Adrenal gland (tissue), 9 donors: ENCODE measurements at regions not wholly inside any gene's neighbourhood (a gene's known extent, or its start where the extent isn't known, plus 50 kb on each side); places are given as distances from the start of the nearest gene placed in this dataset.
A peak's percentile ranks its signal among the peaks of the same experiment; 100 is the strongest.
"Not testable (repeated sequence)": the region's sequence is repeated elsewhere in the genome, so short reads cannot be mapped to it uniquely, and the experiment has no call there.

Experiments used
- DNase-seq, 7 donors: peaks; one replicate each; pipeline ENCODE4 v3.0.0-alpha.2; 2019 to 2020
- H3K27ac ChIP-seq, 5 donors: fragments of 200-600 bp; sonication (generic) in 4 of 5; 1 replicate in 3 of 5; 2 replicates in 2 of 5; pipeline versions ENCODE4 v1.5.1 to v1.8.0; 2016 to 2020; ENCODE audit warnings: mild to moderate bottlenecking in 1 of 5
- H3K27me3 ChIP-seq: fragments of 200-600 bp; 2 replicates; pipeline ENCODE4 v1.8.0; 2021
- H3K36me3 ChIP-seq, 2 donors: fragments of 200-600 bp; replicated peaks in 1 of 2; 1 replicate in 1 of 2; 2 replicates in 1 of 2; pipeline versions ENCODE4 v1.5.1 to v1.8.0; 2018 to 2022
- H3K4me1 ChIP-seq, 2 donors: fragments of 200-600 bp; replicated peaks in 1 of 2; 1 replicate in 1 of 2; 2 replicates in 1 of 2; pipeline versions ENCODE4 v1.5.1 to v1.8.0; 2018 to 2021
- H3K4me3 ChIP-seq, 4 donors: fragments of 200-600 bp; sonication (generic) in 3 of 4; one replicate each; pipeline ENCODE4 v1.5.1; 2016 to 2018
- H3K9me3 ChIP-seq, 3 donors: fragments of 200-600 bp; sonication (generic) in 1 of 3; replicated peaks in 1 of 3; 1 replicate in 2 of 3; 2 replicates in 1 of 3; pipeline versions ENCODE4 v1.5.1 to v1.8.0; 2016 to 2021
- POLR2A ChIP-seq, 2 donors: fragments of 450-650 bp; IDR thresholded peaks; one replicate each; pipeline ENCODE4 v1.6.1; 2017; ENCODE audit warnings: antibody characterized with exemption in 2 of 2, mild to moderate bottlenecking in 2 of 2, moderate library complexity in 1 of 2
- WGBS, 4 donors: extraction: QIAGEN DNeasy Blood & Tissue Kit in 2 of 4; methylation state at CpG; one replicate each; pipeline versions ENCODE4 v1.1.5 to v1.1.7; 2013 to 2017; 5-methylcytosine and 5-hydroxymethylcytosine counted together
- intact Hi-C, 2 donors: fragments of 100-400 bp; cut with DNase I; formaldehyde crosslinking; loops; one replicate each; pipeline versions ENCODE4 v1.14.1 to v1.15.0; 2022 to 2023
- TF ChIP-seq, protein P1 (sequence below), 6 experiments: fragments of 450-650 bp in 4 of 6; fragments of 200-600 bp in 2 of 6; sonication (generic) in 1 of 6; IDR thresholded peaks; 1 replicate in 5 of 6; 2 replicates in 1 of 6; pipeline versions ENCODE4 v1.5.1 to v1.8.0; 2016 to 2021; ENCODE audit warnings: antibody characterized with exemption in 6 of 6, mild to moderate bottlenecking in 2 of 6, moderate library complexity in 1 of 6
- donor health status: healthy with polysubstance abuse.
- donor health status: Bipolar disorder and iron deficiency.
- donor health status: DM: yes; HTN: yes; CAD: no.
- donor health status: DM: no; HTN: no; CAD: no.
- donor health status: DM: no; HTN: no; CAD: no.

DNA sequence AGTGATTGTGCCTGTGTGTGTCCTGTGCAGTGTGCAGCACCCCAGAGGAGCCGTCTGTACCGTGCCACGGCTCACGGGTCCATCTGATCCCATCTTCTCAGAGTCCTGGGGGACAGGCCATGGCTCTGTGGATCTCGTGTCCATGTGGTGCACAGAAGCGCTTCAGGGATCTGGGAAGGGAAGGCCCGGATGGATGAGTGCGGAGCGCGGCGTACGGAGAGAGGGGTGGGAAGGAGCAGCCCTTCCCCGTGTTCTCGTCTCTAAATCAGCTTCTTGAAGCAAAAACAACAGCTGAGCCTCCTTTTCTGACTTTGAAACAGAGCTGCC, 208.4 kb downstream of the LAT start:
- peak in 3 of 7 donors; percentile 4 to 25 (median 12) for DNase-seq
- H3K27me3 ChIP-seq, H3K4me1 ChIP-seq, H3K4me3 ChIP-seq, intact Hi-C loops, H3K36me3 ChIP-seq, H3K27ac ChIP-seq, H3K9me3 ChIP-seq: not testable (repeated sequence)
- WGBS, 4 donors: 92 to 97% (median 95%) methylated on average over 10 to 14 of the region's 14 CpGs

DNA sequence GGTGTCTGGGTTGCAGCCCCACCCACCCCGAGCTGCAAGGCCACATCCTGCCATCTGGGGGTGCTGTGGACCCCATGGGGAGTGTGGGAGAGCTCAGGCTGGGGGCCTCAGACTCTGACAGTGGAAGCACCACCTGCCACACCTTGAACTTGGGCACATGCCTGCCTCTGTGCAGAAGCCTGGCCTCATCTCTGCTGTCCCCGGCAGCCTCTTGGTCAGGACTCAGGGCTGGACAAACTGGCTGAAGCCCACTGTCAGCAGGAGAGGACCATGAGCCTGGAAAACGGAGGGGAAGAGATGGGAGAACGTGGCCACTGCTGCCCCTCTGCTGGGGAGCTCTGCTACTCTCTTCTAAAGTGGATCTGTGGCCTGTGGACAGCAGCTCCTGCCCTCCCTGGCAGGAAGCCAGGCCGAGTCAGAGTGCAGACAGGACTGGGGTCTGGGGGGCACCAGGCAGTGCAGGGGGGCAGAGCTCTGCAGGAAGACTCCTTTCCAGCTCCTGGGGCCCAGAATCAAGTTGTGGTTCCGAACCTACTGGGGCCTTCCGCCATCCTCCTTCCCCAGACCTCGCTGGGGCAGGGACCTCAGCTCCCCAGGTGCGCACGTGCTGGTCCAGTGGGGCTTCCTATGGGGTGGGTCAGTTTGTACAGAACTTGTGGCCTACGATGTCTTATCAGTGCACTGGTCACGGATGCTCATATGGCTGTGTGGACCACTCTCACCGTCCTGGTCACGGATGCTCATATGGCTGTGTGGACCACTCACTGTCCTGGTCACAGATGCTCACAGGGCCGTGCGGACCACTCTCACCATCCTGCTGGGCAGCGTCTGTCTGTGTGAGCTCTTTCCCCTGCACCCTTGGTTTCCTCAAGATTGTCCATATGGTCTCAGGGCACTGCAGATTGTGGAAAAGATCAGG, 207.7 kb downstream of the LAT start:
- DNase-seq: peak in 3 of 7 donors; percentile 21 to 51 (median 25)
- no peak overlapping the region for H3K27ac ChIP-seq
- no peaks in the 10 kb centered on the region for H3K36me3 ChIP-seq
- H3K4me1 ChIP-seq: no peaks in the 10 kb centered on the region
- TF ChIP-seq, protein P1, sequence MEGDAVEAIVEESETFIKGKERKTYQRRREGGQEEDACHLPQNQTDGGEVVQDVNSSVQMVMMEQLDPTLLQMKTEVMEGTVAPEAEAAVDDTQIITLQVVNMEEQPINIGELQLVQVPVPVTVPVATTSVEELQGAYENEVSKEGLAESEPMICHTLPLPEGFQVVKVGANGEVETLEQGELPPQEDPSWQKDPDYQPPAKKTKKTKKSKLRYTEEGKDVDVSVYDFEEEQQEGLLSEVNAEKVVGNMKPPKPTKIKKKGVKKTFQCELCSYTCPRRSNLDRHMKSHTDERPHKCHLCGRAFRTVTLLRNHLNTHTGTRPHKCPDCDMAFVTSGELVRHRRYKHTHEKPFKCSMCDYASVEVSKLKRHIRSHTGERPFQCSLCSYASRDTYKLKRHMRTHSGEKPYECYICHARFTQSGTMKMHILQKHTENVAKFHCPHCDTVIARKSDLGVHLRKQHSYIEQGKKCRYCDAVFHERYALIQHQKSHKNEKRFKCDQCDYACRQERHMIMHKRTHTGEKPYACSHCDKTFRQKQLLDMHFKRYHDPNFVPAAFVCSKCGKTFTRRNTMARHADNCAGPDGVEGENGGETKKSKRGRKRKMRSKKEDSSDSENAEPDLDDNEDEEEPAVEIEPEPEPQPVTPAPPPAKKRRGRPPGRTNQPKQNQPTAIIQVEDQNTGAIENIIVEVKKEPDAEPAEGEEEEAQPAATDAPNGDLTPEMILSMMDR (IDR thresholded peaks at IDR 0.05): no peak
- TF ChIP-seq POLR2A (IDR thresholded peaks at IDR 0.05): no peak
- no peaks in the 10 kb centered on the region for H3K27me3 ChIP-seq
- H3K4me3 ChIP-seq: no peak overlapping the region
- 78 to 89% (median 83%) methylated on average over 3 to 17 of the region's 17 CpGs for WGBS, 4 donors
- intact Hi-C loops: no loop called here
- H3K9me3 ChIP-seq: no peaks in the 10 kb centered on the region

- peak in 3 of 7 donors; percentile 5 to 43 (median 16) for DNase-seq
- peak overlapping the region in 1 of 5 donors; percentile 26 for H3K27ac ChIP-seq
- WGBS, 4 donors: 63 to 70% (median 68%) methylated on average over 4 to 12 of the region's 12 CpGs
- intact Hi-C loops, H3K9me3 ChIP-seq, H3K27me3 ChIP-seq, H3K4me3 ChIP-seq, H3K4me1 ChIP-seq, H3K36me3 ChIP-seq: not testable (repeated sequence)
Measured at GRCh38 chr16:29191636-29192180, 206.9 kb downstream of the LAT start.

- peak in 3 of 7 donors; percentile 18 to 69 (median 18) for DNase-seq
- H3K27ac ChIP-seq: peak overlapping the region in 1 of 5 donors; percentile 26
- H3K9me3 ChIP-seq, H3K4me3 ChIP-seq, intact Hi-C loops, H3K27me3 ChIP-seq, H3K4me1 ChIP-seq, H3K36me3 ChIP-seq: not testable (repeated sequence)
- 84 to 100% (median 88%) methylated on average over 2 to 19 of the region's 19 CpGs for WGBS, 4 donors
Measured at GRCh38 chr16:29190553-29191431, 205.9 kb downstream of the LAT start.

- H3K27ac ChIP-seq: not testable (repeated sequence)
- WGBS, 4 donors: 91 to 93% (median 91%) methylated on average over 5 to 9 of the region's 9 CpGs; no CpG with 5 or more reads in 1 of the 4 donors
Measured at GRCh38 chr16:29188806-29189205, 204.0 kb downstream of the LAT start.

GRCh38 chr16:29186306-29187220, 201.7 kb downstream of the LAT start:
- WGBS, 4 donors: 87 to 94% (median 91%) methylated on average over 25 to 35 of the region's 35 CpGs
- H3K27me3 ChIP-seq, H3K36me3 ChIP-seq, intact Hi-C loops, H3K9me3 ChIP-seq, H3K27ac ChIP-seq, H3K4me1 ChIP-seq, H3K4me3 ChIP-seq: not testable (repeated sequence)
- peak in 2 of 7 donors; percentile 14 to 46 for DNase-seq

More at GRCh38 chr16:29188806-29189205, 204.0 kb downstream of the LAT start:
- intact Hi-C loops, H3K36me3 ChIP-seq, H3K4me3 ChIP-seq, H3K27me3 ChIP-seq, H3K9me3 ChIP-seq, H3K4me1 ChIP-seq: not testable (repeated sequence)
- peak in 2 of 7 donors; percentile 7 to 62 for DNase-seq

GRCh38 chr16:29185872-29186271, 201.0 kb downstream of the LAT start:
- H3K9me3 ChIP-seq, H3K27ac ChIP-seq, intact Hi-C loops, H3K36me3 ChIP-seq, H3K27me3 ChIP-seq, H3K4me1 ChIP-seq, H3K4me3 ChIP-seq: not testable (repeated sequence)
- WGBS, 4 donors: 87 to 97% (median 93%) methylated on average over 9 of the region's 9 CpGs
- peak in 1 of 7 donors; percentile 11 for DNase-seq

DNA sequence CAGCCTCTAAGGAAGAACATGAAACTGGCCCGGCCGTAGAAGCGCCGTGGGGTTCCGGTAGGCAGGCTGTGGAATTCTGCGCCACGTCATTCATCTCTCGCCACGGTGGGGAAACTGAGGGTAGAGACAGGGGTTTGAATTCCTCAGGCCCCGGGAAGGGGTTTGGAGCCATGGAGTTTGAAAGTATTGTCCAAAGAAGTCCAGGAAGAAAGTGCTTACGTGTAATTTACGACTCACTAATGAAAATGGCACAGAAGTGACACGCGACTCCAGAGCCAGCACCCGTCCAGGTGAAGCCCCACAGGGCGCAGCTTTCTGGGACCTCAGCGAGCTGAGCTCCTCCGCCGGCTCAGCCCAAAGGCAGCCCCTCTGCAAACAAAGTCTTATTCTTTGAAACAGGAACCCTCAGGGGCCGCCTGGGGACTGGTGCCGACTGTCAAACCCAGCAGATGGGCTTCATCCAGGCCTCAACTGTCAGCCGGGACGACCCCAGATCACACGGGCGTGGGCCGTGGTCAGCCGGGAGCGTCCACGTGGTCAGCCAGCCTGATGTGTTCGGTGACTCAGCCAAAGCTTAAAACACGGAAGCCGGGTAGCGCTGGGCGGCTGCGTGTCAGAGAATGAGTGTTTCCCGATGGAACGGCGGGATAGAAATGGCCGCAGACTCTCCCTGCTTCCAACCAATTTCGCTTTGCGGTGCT, 200.0 kb downstream of the LAT start:
- H3K4me3 ChIP-seq, H3K27me3 ChIP-seq, intact Hi-C loops, H3K4me1 ChIP-seq, H3K36me3 ChIP-seq, H3K9me3 ChIP-seq: not testable (repeated sequence)
- peak overlapping the region in 2 of 5 donors; percentile 49 to 60 for H3K27ac ChIP-seq
- WGBS, 4 donors: 74 to 82% (median 77%) methylated on average over 30 to 41 of the region's 41 CpGs
- DNase-seq: peak in 4 of 7 donors; percentile 26 to 69 (median 54)
